ENCODE measurements at regions not wholly inside any gene's neighbourhood (a gene's known extent, or its start where the extent isn't known, plus 50 kb on each side); places are given as distances from the start of the nearest gene placed in this dataset.

GRCh38 chr16:6603780-6604325 is 728.8 kb upstream of the RBFOX1 start:
- H3K36me3 Mint-ChIP-seq (ENCODE audit: low read depth): no peaks in the 10 kb centered on the region
- H3K4me3 Mint-ChIP-seq: no peak overlapping the region
- TF ChIP-seq CTCF (conservative IDR thresholded peaks at IDR 0.05): no peak
- H3K4me1 Mint-ChIP-seq: no peaks in the 10 kb centered on the region
- H3K27me3 Mint-ChIP-seq (ENCODE audit: low read depth): peaks cover 54% of the 10 kb centered on the region
- H3K9me3 Mint-ChIP-seq: no peaks in the 10 kb centered on the region
- H3K27ac Mint-ChIP-seq (ENCODE audit: unreplicated experiment): no peak overlapping the region
- DNase-seq (ENCODE audit: low read depth, low spot score): no peak

- no peak for DNase-seq (ENCODE audit: low read depth, low spot score)
- H3K27me3 Mint-ChIP-seq (ENCODE audit: low read depth): peaks cover 55% of the 10 kb centered on the region
- H3K27ac Mint-ChIP-seq (ENCODE audit: unreplicated experiment): no peak overlapping the region
- no peak overlapping the region for H3K4me3 Mint-ChIP-seq
- no peak for TF ChIP-seq CTCF (conservative IDR thresholded peaks at IDR 0.05)
- H3K4me1 Mint-ChIP-seq: no peaks in the 10 kb centered on the region
- no peaks in the 10 kb centered on the region for H3K36me3 Mint-ChIP-seq (ENCODE audit: low read depth)
- H3K9me3 Mint-ChIP-seq: no peaks in the 10 kb centered on the region
These were observed 730.2 kb upstream of the RBFOX1 start for GRCh38 chr16:6602405-6602804.

- DNase-seq (ENCODE audit: low read depth, low spot score): no peak
- H3K4me1 Mint-ChIP-seq: no peaks in the 10 kb centered on the region
- no peaks in the 10 kb centered on the region for H3K9me3 Mint-ChIP-seq
- peaks cover 50% of the 10 kb centered on the region for H3K27me3 Mint-ChIP-seq (ENCODE audit: low read depth)
- H3K4me3 Mint-ChIP-seq: no peak overlapping the region
- no peak for TF ChIP-seq CTCF (conservative IDR thresholded peaks at IDR 0.05)
- no peaks in the 10 kb centered on the region for H3K36me3 Mint-ChIP-seq (ENCODE audit: low read depth)
- no peak overlapping the region for H3K27ac Mint-ChIP-seq (ENCODE audit: unreplicated experiment)
These were observed 732.5 kb upstream of the RBFOX1 start for GRCh38 chr16:6600167-6600566.

GRCh38 chr16:6593799-6594198 is 738.8 kb upstream of the RBFOX1 start:
- no peak overlapping the region for H3K4me3 Mint-ChIP-seq
- no peaks in the 10 kb centered on the region for H3K36me3 Mint-ChIP-seq (ENCODE audit: low read depth)
- no peaks in the 10 kb centered on the region for H3K9me3 Mint-ChIP-seq
- H3K27me3 Mint-ChIP-seq (ENCODE audit: low read depth): peaks cover 50% of the 10 kb centered on the region
- H3K27ac Mint-ChIP-seq (ENCODE audit: unreplicated experiment): no peak overlapping the region
- no peak for DNase-seq (ENCODE audit: low read depth, low spot score)
- no peaks in the 10 kb centered on the region for H3K4me1 Mint-ChIP-seq
- TF ChIP-seq CTCF (conservative IDR thresholded peaks at IDR 0.05): no peak

- TF ChIP-seq CTCF (conservative IDR thresholded peaks at IDR 0.05): no peak
- H3K4me1 Mint-ChIP-seq: peaks cover 4% of the 10 kb centered on the region
- peaks cover 48% of the 10 kb centered on the region for H3K27me3 Mint-ChIP-seq (ENCODE audit: low read depth)
- H3K4me3 Mint-ChIP-seq: no peak overlapping the region
- no peaks in the 10 kb centered on the region for H3K9me3 Mint-ChIP-seq
- H3K36me3 Mint-ChIP-seq (ENCODE audit: low read depth): no peaks in the 10 kb centered on the region
- no peak overlapping the region for H3K27ac Mint-ChIP-seq (ENCODE audit: unreplicated experiment)
- no peak for DNase-seq (ENCODE audit: low read depth, low spot score)
These were observed 756.0 kb upstream of the RBFOX1 start for GRCh38 chr16:6576606-6577005.

- no peak for DNase-seq (ENCODE audit: low read depth, low spot score)
- H3K27me3 Mint-ChIP-seq (ENCODE audit: low read depth): peaks cover 48% of the 10 kb centered on the region
- peaks cover 4% of the 10 kb centered on the region for H3K4me1 Mint-ChIP-seq
- TF ChIP-seq CTCF (conservative IDR thresholded peaks at IDR 0.05): no peak
- H3K27ac Mint-ChIP-seq (ENCODE audit: unreplicated experiment): no peak overlapping the region
- H3K4me3 Mint-ChIP-seq: no peak overlapping the region
- no peaks in the 10 kb centered on the region for H3K36me3 Mint-ChIP-seq (ENCODE audit: low read depth)
- no peaks in the 10 kb centered on the region for H3K9me3 Mint-ChIP-seq
These were observed 756.5 kb upstream of the RBFOX1 start for GRCh38 chr16:6576113-6576512.
